OCI-LY7 (cell line): ENCODE measurements at regions not wholly inside any gene's neighbourhood (a gene's known extent, or its start where the extent isn't known, plus 50 kb on each side); places are given as distances from the start of the nearest gene placed in this dataset.

Experiments
- BruUV-seq: library from RNA; stranded (reverse); fragments of 400-500 nt; replicated peaks from 2 replicates; lab custom pipeline; 2021; lab: Mats Ljungman, UMichigan
- CTCF ChIA-PET: fragments of 300-600 bp; sonication (Branson Sonifier 250); formaldehyde crosslinking; loops from one replicate; lab custom pipeline; 2022; ENCODE audit warnings: antibody characterized with exemption; ENCODE audit not compliant: unreplicated experiment; lab: Charles Lee
- POLR2A ChIA-PET: fragments of 300-600 bp; sonication (Branson Sonifier 250); formaldehyde crosslinking; loops from one replicate; lab custom pipeline; 2022; ENCODE audit warnings: antibody characterized with exemption; lab: Charles Lee
- DNase-seq: peaks from one replicate; pipeline ENCODE4 v3.0.0-alpha.2; 2015; ENCODE audit warnings: low spot score
- H2AFZ ChIP-seq: fragments of 200-600 bp; sonication (generic), shearing (Covaris generic); 2 replicates; pipeline ENCODE4 v1.6.1; 2014; ENCODE audit warnings: mild to moderate bottlenecking, antibody characterized with exemption, low read length, moderate library complexity
- H3K27ac ChIP-seq: fragments of 200-600 bp; sonication (generic); 2 replicates; pipeline ENCODE4 v1.5.1; 2014; ENCODE audit warnings: mixed run types, low read depth, mild to moderate bottlenecking, moderate library complexity, low read length, inconsistent platforms; ENCODE audit not compliant: poor library complexity, severe bottlenecking
- H3K36me3 ChIP-seq: fragments of 200-600 bp; sonication (generic); 2 replicates; pipeline ENCODE4 v1.6.1; 2014; ENCODE audit warnings: mild to moderate bottlenecking, antibody characterized with exemption, low read length, moderate library complexity, mixed read lengths; ENCODE audit not compliant: insufficient read depth
- H3K4me1 ChIP-seq: fragments of 200-600 bp; sonication (generic); 2 replicates; pipeline ENCODE4 v1.5.1; 2014; ENCODE audit warnings: mild to moderate bottlenecking, low read length; ENCODE audit not compliant: insufficient read depth, poor library complexity, severe bottlenecking
- H3K4me2 ChIP-seq: fragments of 200-600 bp; sonication (generic); 2 replicates; pipeline ENCODE4 v1.6.1; 2014; ENCODE audit warnings: mild to moderate bottlenecking, low read length
- H3K4me3 ChIP-seq: fragments of 200-600 bp; sonication (generic); 2 replicates; pipeline ENCODE4 v1.5.1; 2014; ENCODE audit warnings: mild to moderate bottlenecking, low read depth, low read length; ENCODE audit not compliant: poor library complexity, severe bottlenecking
- H3K79me2 ChIP-seq: fragments of 200-600 bp; sonication (generic); 2 replicates; pipeline ENCODE4 v1.6.1; 2016; ENCODE audit warnings: low read depth, mild to moderate bottlenecking, low read length, moderate library complexity, mixed read lengths; ENCODE audit not compliant: insufficient read depth
- H3K9me2 ChIP-seq: fragments of 200-600 bp; sonication (generic); 2 replicates; pipeline ENCODE4 v1.6.1; 2016; ENCODE audit warnings: mild to moderate bottlenecking, low read length, mixed read lengths; ENCODE audit not compliant: insufficient read depth
- H3K9me3 ChIP-seq: fragments of 200-600 bp; sonication (generic); 2 replicates; pipeline ENCODE4 v1.6.1; 2014; ENCODE audit warnings: mild to moderate bottlenecking, mixed run types, low read length, mixed read lengths
- H4K20me1 ChIP-seq: fragments of 200-600 bp; sonication (generic); 2 replicates; pipeline ENCODE4 v1.6.1; 2014; ENCODE audit warnings: mild to moderate bottlenecking, antibody characterized with exemption, low read length, moderate library complexity, mixed read lengths; ENCODE audit not compliant: insufficient read depth
- CTCF ChIP-seq: fragments of 200-600 bp; sonication (generic); conservative IDR thresholded peaks from 2 replicates; pipeline ENCODE4 v1.5.1; 2014; ENCODE audit warnings: mild to moderate bottlenecking, antibody characterized with exemption, low read length, moderate library complexity, mixed read lengths
- EZH2phosphoT487 ChIP-seq: fragments of 200-600 bp; sonication (generic); IDR thresholded peaks from 2 replicates; pipeline ENCODE4 v1.6.1; 2018; ENCODE audit warnings: low read depth, borderline replicate concordance, mild to moderate bottlenecking, mixed run types, antibody characterized with exemption, low read length, moderate library complexity, mixed read lengths
- intact Hi-C: fragments of 100-400 bp; cut with micrococcal nuclease; formaldehyde crosslinking; loops from one replicate; pipeline ENCODE4 v1.10.0; 2022; ENCODE audit not compliant: unreplicated experiment

GRCh38 chr9:126125177-126125576 lies 201.5 kb upstream of the MVB12B start:
- H3K36me3 ChIP-seq, result no peaks in the 10 kb centered on the region
- H2AFZ ChIP-seq, result no peak overlapping the region
- no peaks in the 10 kb centered on the region for H3K9me2 ChIP-seq
- H3K27ac ChIP-seq, result no peak overlapping the region
- H4K20me1 ChIP-seq, result no peaks in the 10 kb centered on the region
- CTCF ChIA-PET, result no interaction called here
- no peaks in the 10 kb centered on the region for H3K4me1 ChIP-seq
- no peaks in the 10 kb centered on the region for H3K9me3 ChIP-seq
- BruUV-seq, result no TSS peak
- intact Hi-C loops, result no loop called here
- no peak overlapping the region for H3K4me2 ChIP-seq
- TF ChIP-seq EZH2phosphoT487 (no peak), CTCF (no peak)
- no peaks in the 10 kb centered on the region for H3K79me2 ChIP-seq
- no peak overlapping the region for H3K4me3 ChIP-seq
- no peak for DNase-seq
- POLR2A ChIA-PET, result interaction anchor here (0.6 kb wide), 1 partner anchor 403 kb away, joined by 3 read pairs; no protein-coding TSS in a partner anchor

- Histone ChIP-seq H4K20me1 (no peaks in the 10 kb centered on the region), H2AFZ (no peak overlapping the region), H3K79me2 (no peaks in the 10 kb centered on the region), H3K27ac (no peak overlapping the region), H3K4me3 (no peak overlapping the region), H3K36me3 (no peaks in the 10 kb centered on the region), H3K4me1 (no peaks in the 10 kb centered on the region), H3K4me2 (no peak overlapping the region), H3K9me3 (no peaks in the 10 kb centered on the region), H3K9me2 (no peaks in the 10 kb centered on the region)
- ChIA-PET CTCF (no interaction called here), POLR2A (no interaction called here)
- intact Hi-C loops, result no loop called here
- no TSS peak for BruUV-seq
- TF ChIP-seq EZH2phosphoT487 (no peak), CTCF (no peak)
- DNase-seq, result no peak
These were observed 201.1 kb upstream of the MVB12B start for GRCh38 chr9:126125577-126125976.

- CTCF ChIA-PET, result no interaction called here
These were observed 200.6 kb upstream of the MVB12B start for GRCh38 chr9:126125992-126126409.

More at GRCh38 chr9:126125992-126126409, 200.6 kb upstream of the MVB12B start:
- H2AFZ ChIP-seq, result no peak overlapping the region
- no peak overlapping the region for H3K4me2 ChIP-seq
- intact Hi-C loops, result no loop called here
- no peak overlapping the region for H3K4me3 ChIP-seq
- TF ChIP-seq CTCF, result no peak
- TF ChIP-seq EZH2phosphoT487, result no peak
- no peaks in the 10 kb centered on the region for H3K79me2 ChIP-seq
- H3K9me3 ChIP-seq, result no peaks in the 10 kb centered on the region
- no peak for DNase-seq
- H3K36me3 ChIP-seq, result no peaks in the 10 kb centered on the region
- H4K20me1 ChIP-seq, result no peaks in the 10 kb centered on the region
- no peak overlapping the region for H3K27ac ChIP-seq
- no peaks in the 10 kb centered on the region for H3K4me1 ChIP-seq
- no peaks in the 10 kb centered on the region for H3K9me2 ChIP-seq
- BruUV-seq, result no TSS peak
- POLR2A ChIA-PET, result no interaction called here
